Neural progenitor cell (in vitro differentiated cells): ENCODE measurements at regions not wholly inside any gene's neighbourhood (a gene's known extent, or its start where the extent isn't known, plus 50 kb on each side); places are given as distances from the start of the nearest gene placed in this dataset.

Source experiments
- DNase-seq: peaks from one replicate; pipeline ENCODE4 v3.0.0-alpha.2; 2016; ENCODE audit warnings: low spot score
- H2AFZ ChIP-seq: fragments of 200-600 bp; sonication (generic); replicated peaks from 2 replicates; pipeline ENCODE4 v1.6.1; 2016; ENCODE audit warnings: antibody characterized with exemption
- H3F3A ChIP-seq: fragments of 200-600 bp; sonication (generic); 2 replicates; pipeline ENCODE4 v1.6.1; 2016; ENCODE audit warnings: antibody characterized with exemption, low read depth
- H3K27ac ChIP-seq: fragments of 200-600 bp; sonication (generic); 2 replicates; pipeline ENCODE4 v1.5.1; 2016; ENCODE audit warnings: mild to moderate bottlenecking
- H3K27me3 ChIP-seq: fragments of 200-600 bp; sonication (generic); 2 replicates; pipeline ENCODE4 v1.6.1; 2016; ENCODE audit warnings: mild to moderate bottlenecking, moderate library complexity
- H3K36me3 ChIP-seq: fragments of 200-600 bp; sonication (generic); 2 replicates; pipeline ENCODE4 v1.5.1; 2016
- H3K4me1 ChIP-seq: fragments of 200-600 bp; sonication (generic); 2 replicates; pipeline ENCODE4 v1.6.1; 2016; ENCODE audit warnings: mixed run types
- H3K4me2 ChIP-seq: fragments of 200-600 bp; sonication (generic); 2 replicates; pipeline ENCODE4 v1.6.1; 2016
- H3K4me3 ChIP-seq: fragments of 200-600 bp; sonication (generic); 2 replicates; pipeline ENCODE4 v1.5.1; 2016
- H3K79me2 ChIP-seq: fragments of 200-600 bp; sonication (generic); 2 replicates; pipeline ENCODE4 v1.6.1; 2016; ENCODE audit warnings: low read depth
- H3K9ac ChIP-seq: fragments of 200-600 bp; sonication (generic); 2 replicates; pipeline ENCODE4 v1.6.1; 2016
- H3K9me3 ChIP-seq: fragments of 200-600 bp; sonication (generic); 2 replicates; pipeline ENCODE4 v1.5.1; 2016; ENCODE audit warnings: low read depth
- H4K20me1 ChIP-seq: fragments of 200-600 bp; sonication (generic); 2 replicates; pipeline ENCODE4 v1.6.1; 2016; ENCODE audit warnings: low read depth
- H3K27ac Mint-ChIP-seq: 3 replicates; pipeline ENCODE4 v1.8.0; 2021; ENCODE audit warnings: mixed read lengths
- H3K27me3 Mint-ChIP-seq: 2 replicates; pipeline ENCODE4 v1.8.0; 2022; ENCODE audit warnings: low read depth, mild to moderate bottlenecking, inconsistent platforms, moderate library complexity, mixed read lengths; ENCODE audit not compliant: insufficient read depth
- H3K36me3 Mint-ChIP-seq: 3 replicates; pipeline ENCODE4 v1.8.0; 2021; ENCODE audit warnings: mixed read lengths
- H3K4me1 Mint-ChIP-seq: 3 replicates; pipeline ENCODE4 v1.8.0; 2021; ENCODE audit warnings: mixed read lengths
- H3K4me3 Mint-ChIP-seq: 3 replicates; pipeline ENCODE4 v1.8.0; 2021; ENCODE audit warnings: mild to moderate bottlenecking, moderate library complexity, mixed read lengths
- H3K9me3 Mint-ChIP-seq: 3 replicates; pipeline ENCODE4 v1.8.0; 2020; ENCODE audit warnings: mixed read lengths
- EZH2 ChIP-seq: fragments of 200-600 bp; sonication (generic); IDR thresholded peaks from 2 replicates; pipeline ENCODE4 v1.6.1; 2017; ENCODE audit warnings: antibody characterized with exemption, mild to moderate bottlenecking, moderate library complexity
- EZH2phosphoT487 ChIP-seq: fragments of 200-600 bp; sonication (generic); IDR thresholded peaks from 2 replicates; pipeline ENCODE4 v1.6.1; 2017; ENCODE audit warnings: antibody characterized with exemption
- TF ChIP-seq, protein P1 (sequence below): fragments of 200-600 bp; sonication (generic); IDR thresholded peaks from 2 replicates; pipeline ENCODE4 v1.5.1; 2017; ENCODE audit warnings: antibody characterized with exemption, mild to moderate bottlenecking

DNA sequence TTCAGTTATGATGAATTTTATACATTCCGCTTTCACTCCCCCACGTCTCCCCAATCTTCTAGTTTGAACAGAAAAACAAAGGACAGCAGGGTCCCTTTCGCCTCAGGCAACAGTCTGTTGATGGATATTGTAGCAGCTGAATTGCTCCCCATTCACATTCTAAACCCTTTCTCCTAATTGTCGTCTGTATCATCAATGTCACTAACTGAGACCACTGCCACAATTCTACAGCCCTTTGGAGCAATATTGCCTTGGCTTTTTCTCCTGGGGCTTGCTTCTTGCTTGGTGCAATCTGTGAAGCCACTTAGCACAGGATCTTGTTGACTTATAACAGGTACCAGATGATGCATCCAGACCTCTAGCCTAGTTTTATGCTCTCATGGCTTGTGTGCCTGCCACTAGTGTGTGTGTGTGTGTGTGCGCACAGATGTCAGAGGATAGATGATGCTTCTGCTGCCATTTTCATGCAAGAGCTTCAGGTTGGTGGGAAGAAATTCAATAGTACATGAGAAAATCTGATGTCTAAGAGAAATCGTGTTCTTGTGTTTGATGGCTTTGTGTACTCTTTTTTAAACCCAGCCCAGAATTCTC lies 195.2 kb upstream of the ISL1 start:
- Histone ChIP-seq H3K27me3 (no peaks in the 10 kb centered on the region), H3K4me3 (no peak overlapping the region), H3K79me2 (no peaks in the 10 kb centered on the region), H4K20me1 (no peaks in the 10 kb centered on the region), H3F3A (no peaks in the 10 kb centered on the region), H3K9me3 (no peaks in the 10 kb centered on the region), H2AFZ (peak overlapping the region; percentile 85), H3K4me2 (peak overlapping the region; percentile 28), H3K4me1 (peaks cover 16% of the 10 kb centered on the region), H3K27ac (no peak overlapping the region), H3K9ac (no peak overlapping the region), H3K36me3 (no peaks in the 10 kb centered on the region)
- Mint-ChIP-seq H3K27ac (no peak overlapping the region), H3K9me3 (no peaks in the 10 kb centered on the region), H3K27me3 (peaks cover 3% of the 10 kb centered on the region), H3K4me3 (no peak overlapping the region), H3K4me1 (peaks cover 4% of the 10 kb centered on the region), H3K36me3 (no peaks in the 10 kb centered on the region)
- DNase-seq: peak; percentile 29
- no peak for TF ChIP-seq EZH2phosphoT487
- no peak for TF ChIP-seq EZH2
- TF ChIP-seq, protein P1, sequence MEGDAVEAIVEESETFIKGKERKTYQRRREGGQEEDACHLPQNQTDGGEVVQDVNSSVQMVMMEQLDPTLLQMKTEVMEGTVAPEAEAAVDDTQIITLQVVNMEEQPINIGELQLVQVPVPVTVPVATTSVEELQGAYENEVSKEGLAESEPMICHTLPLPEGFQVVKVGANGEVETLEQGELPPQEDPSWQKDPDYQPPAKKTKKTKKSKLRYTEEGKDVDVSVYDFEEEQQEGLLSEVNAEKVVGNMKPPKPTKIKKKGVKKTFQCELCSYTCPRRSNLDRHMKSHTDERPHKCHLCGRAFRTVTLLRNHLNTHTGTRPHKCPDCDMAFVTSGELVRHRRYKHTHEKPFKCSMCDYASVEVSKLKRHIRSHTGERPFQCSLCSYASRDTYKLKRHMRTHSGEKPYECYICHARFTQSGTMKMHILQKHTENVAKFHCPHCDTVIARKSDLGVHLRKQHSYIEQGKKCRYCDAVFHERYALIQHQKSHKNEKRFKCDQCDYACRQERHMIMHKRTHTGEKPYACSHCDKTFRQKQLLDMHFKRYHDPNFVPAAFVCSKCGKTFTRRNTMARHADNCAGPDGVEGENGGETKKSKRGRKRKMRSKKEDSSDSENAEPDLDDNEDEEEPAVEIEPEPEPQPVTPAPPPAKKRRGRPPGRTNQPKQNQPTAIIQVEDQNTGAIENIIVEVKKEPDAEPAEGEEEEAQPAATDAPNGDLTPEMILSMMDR: no peak

DNA sequence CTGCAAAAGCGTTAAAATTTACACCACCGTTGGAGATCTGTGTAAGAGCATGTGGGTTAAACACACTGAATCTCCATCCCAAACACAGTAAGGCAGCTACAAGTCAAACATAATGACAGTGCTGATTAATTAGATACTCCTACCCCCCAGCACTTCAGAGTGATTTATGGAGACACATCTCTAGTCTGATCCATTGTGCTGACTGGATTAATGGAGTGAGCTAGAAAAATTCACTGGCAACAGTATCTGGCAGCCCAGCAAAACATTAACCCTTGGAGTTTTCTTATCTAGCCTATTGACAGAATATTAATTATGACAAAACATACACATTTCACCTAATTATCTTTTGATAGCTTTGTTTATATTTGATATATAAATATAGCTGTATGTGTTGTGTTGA lies 188.6 kb upstream of the ISL1 start:
- Histone ChIP-seq H3F3A (no peaks in the 10 kb centered on the region), H3K4me3 (no peak overlapping the region), H2AFZ (no peak overlapping the region), H3K27me3 (no peaks in the 10 kb centered on the region), H3K79me2 (no peaks in the 10 kb centered on the region), H3K9ac (no peak overlapping the region), H3K36me3 (no peaks in the 10 kb centered on the region), H3K9me3 (no peaks in the 10 kb centered on the region), H3K27ac (no peak overlapping the region), H3K4me1 (no peaks in the 10 kb centered on the region), H4K20me1 (no peaks in the 10 kb centered on the region), H3K4me2 (no peak overlapping the region)
- Mint-ChIP-seq H3K4me1 (no peaks in the 10 kb centered on the region), H3K27ac (no peak overlapping the region), H3K4me3 (no peak overlapping the region), H3K9me3 (no peaks in the 10 kb centered on the region), H3K27me3 (no peaks in the 10 kb centered on the region), H3K36me3 (no peaks in the 10 kb centered on the region)
- TF ChIP-seq EZH2phosphoT487: no peak
- no peak for TF ChIP-seq EZH2
- TF ChIP-seq, protein P1: no peak
- DNase-seq: no peak

DNA sequence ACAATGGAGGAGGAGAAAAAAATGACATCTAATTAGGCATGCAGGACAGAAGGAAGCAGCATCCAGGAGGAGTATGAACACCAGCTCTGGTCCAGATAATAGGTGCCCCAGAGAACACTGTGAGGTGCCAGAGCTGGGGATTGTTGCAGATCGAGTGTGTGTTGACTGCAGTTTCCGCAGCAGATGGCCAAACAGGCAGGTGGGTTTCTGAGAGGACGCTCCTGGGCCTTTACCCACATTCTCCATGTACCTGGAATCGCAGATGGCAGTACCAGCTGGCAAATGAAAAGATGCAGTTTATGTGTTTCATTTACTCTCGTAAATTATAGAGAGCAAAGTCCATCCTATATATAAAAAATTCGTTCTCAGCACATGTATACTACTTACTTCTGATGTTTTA lies 182.2 kb upstream of the ISL1 start:
- H3K27ac Mint-ChIP-seq: no peak overlapping the region
- Histone ChIP-seq H3F3A (no peaks in the 10 kb centered on the region), H3K36me3 (no peaks in the 10 kb centered on the region), H3K9ac (no peak overlapping the region), H3K9me3 (no peaks in the 10 kb centered on the region), H2AFZ (no peak overlapping the region), H4K20me1 (no peaks in the 10 kb centered on the region), H3K79me2 (no peaks in the 10 kb centered on the region), H3K4me3 (no peak overlapping the region), H3K27me3 (no peaks in the 10 kb centered on the region), H3K4me1 (no peaks in the 10 kb centered on the region), H3K27ac (no peak overlapping the region), H3K4me2 (no peak overlapping the region)
- no peaks in the 10 kb centered on the region for H3K27me3 Mint-ChIP-seq
- no peaks in the 10 kb centered on the region for H3K9me3 Mint-ChIP-seq
- no peak overlapping the region for H3K4me3 Mint-ChIP-seq
- no peak for DNase-seq
- TF ChIP-seq EZH2: no peak
- TF ChIP-seq, protein P1: no peak
- TF ChIP-seq EZH2phosphoT487: no peak
- no peaks in the 10 kb centered on the region for H3K4me1 Mint-ChIP-seq
- H3K36me3 Mint-ChIP-seq: no peaks in the 10 kb centered on the region
